ENCODE measurements at regions not wholly inside any gene's neighbourhood (a gene's known extent, or its start where the extent isn't known, plus 50 kb on each side); places are given as distances from the start of the nearest gene placed in this dataset.

DNA sequence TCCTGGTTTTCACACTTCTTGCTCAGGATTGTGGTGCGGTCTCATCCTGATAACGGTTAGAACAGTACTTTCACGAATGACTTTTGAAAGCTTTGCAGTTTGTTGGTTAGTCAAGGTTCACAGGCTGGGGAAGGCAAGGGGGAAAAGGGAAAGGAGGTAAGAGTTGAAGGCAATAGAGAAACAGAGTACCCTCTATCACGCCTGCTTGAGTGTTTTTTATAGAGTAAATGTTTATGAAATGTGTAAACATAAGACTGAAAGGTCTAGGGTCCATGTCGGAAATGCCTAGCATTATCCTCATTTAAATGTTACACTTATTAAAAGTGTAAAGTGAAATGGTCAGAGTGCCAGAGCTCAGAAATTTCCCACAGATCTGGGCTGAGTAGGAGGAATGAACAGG is 167.4 kb downstream of the URB2 start (continued):
- TF ChIP-seq GABPA (IDR thresholded peaks at IDR 0.05; ENCODE audit: borderline replicate concordance, insufficient read depth, low read length) (no peak), CHD2 (IDR thresholded peaks at IDR 0.05; ENCODE audit: low read length) (no peak), SAP30 (IDR thresholded peaks at IDR 0.05; ENCODE audit: insufficient read depth, insufficient replicate concordance, low read length) (no peak), ZNF274 (IDR thresholded peaks at IDR 0.05; ENCODE audit: borderline replicate concordance, extremely low read depth, low read length) (no peak), KDM5A (IDR thresholded peaks at IDR 0.05; ENCODE audit: low read length) (no peak)
